ENCODE measurements at regions not wholly inside any gene's neighbourhood (a gene's known extent, or its start where the extent isn't known, plus 50 kb on each side); places are given as distances from the start of the nearest gene placed in this dataset.

GRCh38 chr17:79369001-79369400 is 241.8 kb downstream of the RBFOX3 start:
- TF ChIP-seq POLR2AphosphoS5 (IDR thresholded peaks at IDR 0.05) (no peak), CTCF (IDR thresholded peaks at IDR 0.05) (no peak), POLR2A (IDR thresholded peaks at IDR 0.05) (no peak)

All from breast epithelium (tissue), 3 donors.